ENCODE measurements at regions not wholly inside any gene's neighbourhood (a gene's known extent, or its start where the extent isn't known, plus 50 kb on each side); places are given as distances from the start of the nearest gene placed in this dataset.

- ChIA-PET CTCF (no interaction called here), POLR2A (no interaction called here)
- Mint-ChIP-seq H3K27ac (no peak overlapping the region), H3K9me3 (peaks cover 6% of the 10 kb centered on the region; the same call in 1 of the 2 replicates), H3K27me3 (ENCODE audit: low read depth) (no peaks in the 10 kb centered on the region), H3K4me3 (no peak overlapping the region), H3K4me1 (peaks cover 9% of the 10 kb centered on the region), H3K36me3 (no peaks in the 10 kb centered on the region)
- DNase-seq (ENCODE audit: low spot score) (no peak), ATAC-seq (no peak)
- TF ChIP-seq RORB (CRISPR knock-in tag; IDR thresholded peaks at IDR 0.05) (no peak), TCF7 (CRISPR knock-in tag; IDR thresholded peaks at IDR 0.05; ENCODE audit: low read depth) (no peak), PREB (CRISPR knock-in tag; IDR thresholded peaks at IDR 0.05; ENCODE audit: borderline replicate concordance) (no peak), SP1 (CRISPR knock-in tag; conservative IDR thresholded peaks at IDR 0.05) (no peak), ZMAT4 (CRISPR knock-in tag; IDR thresholded peaks at IDR 0.05) (no peak), NR1H2 (CRISPR knock-in tag; IDR thresholded peaks at IDR 0.05) (no peak)
- TF ChIP-seq, protein P1, sequence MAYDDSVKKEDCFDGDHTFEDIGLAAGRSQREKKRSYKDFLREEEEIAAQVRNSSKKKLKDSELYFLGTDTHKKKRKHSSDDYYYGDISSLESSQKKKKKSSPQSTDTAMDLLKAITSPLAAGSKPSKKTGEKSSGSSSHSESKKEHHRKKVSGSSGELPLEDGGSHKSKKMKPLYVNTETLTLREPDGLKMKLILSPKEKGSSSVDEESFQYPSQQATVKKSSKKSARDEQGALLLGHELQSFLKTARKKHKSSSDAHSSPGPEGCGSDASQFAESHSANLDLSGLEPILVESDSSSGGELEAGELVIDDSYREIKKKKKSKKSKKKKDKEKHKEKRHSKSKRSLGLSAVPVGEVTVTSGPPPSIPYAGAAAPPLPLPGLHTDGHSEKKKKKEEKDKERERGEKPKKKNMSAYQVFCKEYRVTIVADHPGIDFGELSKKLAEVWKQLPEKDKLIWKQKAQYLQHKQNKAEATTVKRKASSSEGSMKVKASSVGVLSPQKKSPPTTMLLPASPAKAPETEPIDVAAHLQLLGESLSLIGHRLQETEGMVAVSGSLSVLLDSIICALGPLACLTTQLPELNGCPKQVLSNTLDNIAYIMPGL (CRISPR knock-in tag; IDR thresholded peaks at IDR 0.05) = no peak
Observed at GRCh38 chr3:18279226-18279737, 145.9 kb downstream of the SATB1 start.

DNA sequence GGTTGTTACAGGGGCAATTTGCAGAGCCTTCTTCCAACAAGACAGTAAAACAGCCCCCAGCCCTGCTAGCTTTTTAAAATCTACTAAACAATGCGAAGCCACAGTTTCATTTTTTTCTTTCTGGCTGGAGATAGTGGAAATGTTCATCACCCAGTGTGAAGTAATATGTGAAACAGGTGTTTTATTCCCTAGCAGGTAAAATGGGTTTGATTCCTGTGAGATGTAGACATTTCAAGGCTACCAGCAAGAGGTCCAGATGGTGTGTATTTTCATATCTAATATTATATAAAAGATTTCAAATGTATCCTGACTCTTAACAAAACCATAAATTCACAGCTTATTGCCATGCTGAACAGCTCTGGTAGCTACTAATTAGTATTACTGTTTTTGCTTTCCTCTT, 160.3 kb downstream of the SATB1 start:
- H3K27ac Mint-ChIP-seq = no peak overlapping the region
- no peak for DNase-seq (ENCODE audit: low spot score)
- H3K36me3 Mint-ChIP-seq = no peaks in the 10 kb centered on the region
- no peaks in the 10 kb centered on the region for H3K4me1 Mint-ChIP-seq
- H3K9me3 Mint-ChIP-seq = no peaks in the 10 kb centered on the region
- TF ChIP-seq JUN (CRISPR knock-in tag; IDR thresholded peaks at IDR 0.05) = no peak
- TF ChIP-seq GABPB1 (CRISPR knock-in tag; IDR thresholded peaks at IDR 0.05) = no peak
- TF ChIP-seq CBFB (CRISPR knock-in tag; IDR thresholded peaks at IDR 0.05; ENCODE audit: low read depth) = no peak
- TF ChIP-seq HMGA2 (CRISPR knock-in tag; IDR thresholded peaks at IDR 0.05) = no peak
- TF ChIP-seq MAX (CRISPR knock-in tag; IDR thresholded peaks at IDR 0.05) = no peak
- TF ChIP-seq, protein P1 (CRISPR knock-in tag; IDR thresholded peaks at IDR 0.05) = no peak
- TF ChIP-seq NFE2L1 (CRISPR knock-in tag; IDR thresholded peaks at IDR 0.05) = no peak
- TF ChIP-seq ETV6 (CRISPR knock-in tag; IDR thresholded peaks at IDR 0.05) = no peak
- TF ChIP-seq JAZF1 (CRISPR knock-in tag; IDR thresholded peaks at IDR 0.05) = no peak
- ChIA-PET CTCF (interaction anchor here (1.1 kb wide), 1 partner anchor 371 kb away, joined by 3 read pairs; no protein-coding TSS in a partner anchor), POLR2A (no interaction called here)
- H3K4me3 Mint-ChIP-seq = no peak overlapping the region
- H3K27me3 Mint-ChIP-seq (ENCODE audit: low read depth) = no peaks in the 10 kb centered on the region
- ATAC-seq = no peak

DNA sequence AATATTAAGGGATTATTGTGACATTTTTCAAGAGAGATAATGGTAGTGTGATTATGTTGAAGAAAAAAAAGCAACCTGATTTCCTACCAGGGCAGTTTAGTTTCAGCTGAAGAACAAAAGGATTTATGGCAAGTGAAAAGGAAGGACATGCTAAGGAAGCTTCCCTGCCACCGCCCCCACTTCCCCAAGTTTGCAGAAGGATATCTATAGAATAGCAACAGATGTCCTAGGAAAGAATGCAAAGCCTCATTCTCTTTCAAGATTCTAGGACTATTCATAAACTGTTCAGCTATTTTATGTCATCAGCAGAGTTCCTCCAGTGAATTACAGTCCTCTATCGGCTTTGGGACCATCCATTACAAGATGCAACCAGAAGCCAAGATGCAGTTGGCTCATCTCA, 160.8 kb downstream of the SATB1 start:
- DNase-seq (ENCODE audit: low spot score) (no peak), ATAC-seq (no peak)
- Mint-ChIP-seq H3K27ac (no peak overlapping the region), H3K9me3 (no peaks in the 10 kb centered on the region), H3K4me3 (no peak overlapping the region), H3K4me1 (no peaks in the 10 kb centered on the region), H3K36me3 (no peaks in the 10 kb centered on the region), H3K27me3 (ENCODE audit: low read depth) (no peaks in the 10 kb centered on the region)
- TF ChIP-seq ZSCAN18 (CRISPR knock-in tag; IDR thresholded peaks at IDR 0.05) (no peak), NFATC4 (CRISPR knock-in tag; IDR thresholded peaks at IDR 0.05) (no peak), CREB1 (CRISPR knock-in tag; IDR thresholded peaks at IDR 0.05) (no peak), ATF1 (CRISPR knock-in tag; IDR thresholded peaks at IDR 0.05) (no peak), PRRX2 (CRISPR knock-in tag; IDR thresholded peaks at IDR 0.05) (no peak), FOXP1 (CRISPR knock-in tag; IDR thresholded peaks at IDR 0.05; ENCODE audit: borderline replicate concordance) (no peak)
- CTCF ChIA-PET = no interaction called here
- POLR2A ChIA-PET = no interaction called here

All from WTC11 (cell line).